ENCODE measurements at regions not wholly inside any gene's neighbourhood (a gene's known extent, or its start where the extent isn't known, plus 50 kb on each side); places are given as distances from the start of the nearest gene placed in this dataset.

DNA sequence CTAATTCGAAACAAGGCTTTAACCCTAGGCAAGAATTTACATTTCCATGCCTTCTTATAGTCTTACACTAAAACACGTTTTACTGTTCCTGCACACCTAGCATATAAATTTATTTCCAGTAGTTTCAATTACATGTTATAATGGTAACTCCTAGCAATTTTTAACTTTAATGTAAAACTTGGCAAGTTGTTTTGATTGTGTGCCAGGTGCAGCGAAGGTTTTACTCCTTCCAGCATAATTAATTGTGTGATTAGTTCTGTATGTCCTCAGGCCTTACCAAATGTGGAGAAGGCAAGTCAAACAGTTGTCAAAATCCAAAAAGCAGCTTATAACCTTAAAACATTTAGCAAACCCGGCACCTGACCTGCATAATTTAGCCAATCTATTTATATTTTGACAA is 114.8 kb downstream of the KCNK1 start:
- no peaks in the 10 kb centered on the region for H3K9me3 ChIP-seq (ENCODE audit: control insufficient read depth, insufficient read depth, low read length)
- no peak overlapping the region for H3K4me3 Mint-ChIP-seq
- no peaks in the 10 kb centered on the region for H3K27me3 Mint-ChIP-seq (ENCODE audit: low read depth in 2 of 2)
- no peaks in the 10 kb centered on the region for H3K27me3 ChIP-seq (ENCODE audit: control insufficient read depth, insufficient read depth, low read length)
- intact Hi-C loops (cut with micrococcal nuclease): no loop called here
- H3K4me1 Mint-ChIP-seq: no peaks in the 10 kb centered on the region
- H3K27ac ChIP-seq (ENCODE audit: low read length): no peak overlapping the region
- H3K27ac Mint-ChIP-seq: no peak overlapping the region
- ATAC-seq (no peak), DNase-seq (no peak)
- TF ChIP-seq CTCF (IDR thresholded peaks at IDR 0.05): no peak
- H3K36me3 ChIP-seq (ENCODE audit: control insufficient read depth, insufficient read depth, low read length): no peaks in the 10 kb centered on the region
- WGBS (ENCODE audit: insufficient coverage): 89% methylated on average over 2 of the region's 4 CpGs
- H3K36me3 Mint-ChIP-seq: no peaks in the 10 kb centered on the region
- no peaks in the 10 kb centered on the region for H3K9me3 Mint-ChIP-seq
- no peaks in the 10 kb centered on the region for H3K4me1 ChIP-seq (ENCODE audit: control insufficient read depth, insufficient read depth, low read length)
- H3K4me3 ChIP-seq (ENCODE audit: low read length): no peak overlapping the region

GRCh38 chr1:233730380-233730779 is 116.5 kb downstream of the KCNK1 start:
- H3K27me3 Mint-ChIP-seq (ENCODE audit: low read depth in 2 of 2): no peaks in the 10 kb centered on the region
- H3K9me3 Mint-ChIP-seq: peaks cover 0 to 2% of the 10 kb centered on the region in 2 donors
- Histone ChIP-seq H3K27me3 (ENCODE audit: control insufficient read depth, insufficient read depth, low read length) (no peaks in the 10 kb centered on the region), H3K4me1 (ENCODE audit: control insufficient read depth, insufficient read depth, low read length) (no peaks in the 10 kb centered on the region), H3K9me3 (ENCODE audit: control insufficient read depth, insufficient read depth, low read length) (no peaks in the 10 kb centered on the region), H3K4me3 (ENCODE audit: low read length) (no peak overlapping the region), H3K27ac (ENCODE audit: low read length) (no peak overlapping the region), H3K36me3 (ENCODE audit: control insufficient read depth, insufficient read depth, low read length) (no peaks in the 10 kb centered on the region)
- no peak for TF ChIP-seq CTCF (IDR thresholded peaks at IDR 0.05)
- ATAC-seq: no peak
- H3K4me1 Mint-ChIP-seq: no peaks in the 10 kb centered on the region
- no peak overlapping the region for H3K4me3 Mint-ChIP-seq
- DNase-seq: no peak
- no peaks in the 10 kb centered on the region for H3K36me3 Mint-ChIP-seq
- intact Hi-C loops (cut with micrococcal nuclease): no loop called here
- no peak overlapping the region for H3K27ac Mint-ChIP-seq
- WGBS (ENCODE audit: insufficient coverage): 79% methylated on average over 4 of the region's 5 CpGs

DNA sequence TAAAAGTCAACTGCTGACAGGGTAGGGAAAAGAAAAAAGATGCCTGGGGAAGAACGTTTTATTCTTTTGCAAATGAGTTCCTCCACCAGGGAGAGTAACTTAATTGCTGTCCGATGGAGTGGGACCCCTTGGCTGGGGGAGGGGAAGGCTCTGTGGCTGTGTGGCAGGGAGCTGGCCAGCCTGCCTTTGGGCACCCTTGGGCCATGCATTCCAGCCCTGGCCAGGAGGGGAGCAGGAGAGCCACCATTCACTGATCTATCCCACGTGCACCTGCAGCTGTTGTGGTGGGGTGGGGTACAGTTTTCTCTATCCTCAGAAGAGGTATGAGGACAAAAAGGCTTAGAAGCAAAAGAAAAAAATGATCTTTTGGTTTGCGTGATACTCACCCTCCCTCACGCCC is 116.9 kb downstream of the KCNK1 start:
- intact Hi-C loops (cut with micrococcal nuclease): no loop called here
- Histone ChIP-seq H3K27me3 (ENCODE audit: control insufficient read depth, insufficient read depth, low read length) (no peaks in the 10 kb centered on the region), H3K9me3 (ENCODE audit: control insufficient read depth, insufficient read depth, low read length) (no peaks in the 10 kb centered on the region), H3K4me1 (ENCODE audit: control insufficient read depth, insufficient read depth, low read length) (no peaks in the 10 kb centered on the region), H3K36me3 (ENCODE audit: control insufficient read depth, insufficient read depth, low read length) (no peaks in the 10 kb centered on the region), H3K4me3 (ENCODE audit: low read length) (no peak overlapping the region), H3K27ac (ENCODE audit: low read length) (no peak overlapping the region)
- Mint-ChIP-seq H3K4me1 (no peaks in the 10 kb centered on the region), H3K9me3 (peaks cover 0 to 2% of the 10 kb centered on the region in 2 donors), H3K4me3 (no peak overlapping the region), H3K36me3 (no peaks in the 10 kb centered on the region), H3K27ac (no peak overlapping the region), H3K27me3 (ENCODE audit: low read depth in 2 of 2) (no peaks in the 10 kb centered on the region)
- ATAC-seq: no peak
- 69% methylated on average over 5 of the region's 5 CpGs for WGBS (ENCODE audit: insufficient coverage)
- no peak for DNase-seq
- TF ChIP-seq CTCF (IDR thresholded peaks at IDR 0.05): no peak

DNA sequence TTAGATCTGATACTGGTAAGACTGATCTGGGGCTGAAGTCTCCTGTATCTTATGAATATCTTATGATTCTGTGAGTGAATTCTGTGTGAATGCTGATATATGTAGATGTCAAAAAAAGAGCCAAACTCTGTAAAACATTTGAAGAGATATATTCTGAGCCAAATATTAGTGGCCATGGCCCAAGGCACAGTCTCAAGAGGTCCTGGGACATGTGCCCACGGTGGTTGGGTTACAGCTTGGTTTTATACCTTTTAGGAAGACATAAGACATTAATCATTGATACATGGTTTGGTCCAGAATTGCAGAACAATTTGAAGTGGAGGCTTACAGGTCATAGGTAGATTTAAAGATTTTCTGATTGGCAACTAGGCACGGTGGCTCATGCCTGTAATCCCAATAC is 118.3 kb downstream of the KCNK1 start:
- WGBS (ENCODE audit: insufficient coverage): 84% methylated on average over 2 of the region's 2 CpGs

More for the DNA sequence above, 118.3 kb downstream of the KCNK1 start:
- ATAC-seq (no peak), DNase-seq (no peak)
- Mint-ChIP-seq H3K4me3 (no peak overlapping the region), H3K27ac (no peak overlapping the region), H3K9me3 (peaks cover 0 to 2% of the 10 kb centered on the region in 2 donors), H3K36me3 (no peaks in the 10 kb centered on the region), H3K4me1 (no peaks in the 10 kb centered on the region), H3K27me3 (ENCODE audit: low read depth in 2 of 2) (no peaks in the 10 kb centered on the region)
- Histone ChIP-seq H3K4me3 (ENCODE audit: low read length) (no peak overlapping the region), H3K36me3 (ENCODE audit: control insufficient read depth, insufficient read depth, low read length) (no peaks in the 10 kb centered on the region), H3K9me3 (ENCODE audit: control insufficient read depth, insufficient read depth, low read length) (no peaks in the 10 kb centered on the region), H3K4me1 (ENCODE audit: control insufficient read depth, insufficient read depth, low read length) (no peaks in the 10 kb centered on the region), H3K27ac (ENCODE audit: low read length) (no peak overlapping the region), H3K27me3 (ENCODE audit: control insufficient read depth, insufficient read depth, low read length) (no peaks in the 10 kb centered on the region)
- TF ChIP-seq CTCF (IDR thresholded peaks at IDR 0.05): no peak
- intact Hi-C loops (cut with micrococcal nuclease): no loop called here

Data from natural killer cell (primary cell).